ENCODE measurements at regions not wholly inside any gene's neighbourhood (a gene's known extent, or its start where the extent isn't known, plus 50 kb on each side); places are given as distances from the start of the nearest gene placed in this dataset.
A peak's percentile ranks its signal among the peaks of the same experiment; 100 is the strongest.

GRCh38 chr6:73965539-73966029, 269.6 kb downstream of the CD109 start:
- Histone ChIP-seq H3K4me3 (no peak overlapping the region), H3K9me3 (no peaks in the 10 kb centered on the region), H3K36me3 (no peaks in the 10 kb centered on the region), H3K27me3 (no peaks in the 10 kb centered on the region), H3K27ac (no peak overlapping the region), H3K4me1 (peaks cover 0 to 4% (median 2%) of the 10 kb centered on the region in 4 donors)
- peak in 1 of 2 donors; percentile 42 for DNase-seq
- 47 to 65% (median 60%) methylated on average over 1 of the region's 1 CpG for WGBS, 5 donors
- intact Hi-C loops (cut with DNase I; ENCODE audit: low total_unique reads), result no loop called here
- TF ChIP-seq EP300 (IDR thresholded peaks at IDR 0.05) (no peak), POLR2AphosphoS5 (IDR thresholded peaks at IDR 0.05) (no peak), CTCF (IDR thresholded peaks at IDR 0.05) (no peak), POLR2A (IDR thresholded peaks at IDR 0.05) (no peak)

- no peaks in the 10 kb centered on the region for H3K4me1 ChIP-seq
- H3K27me3 ChIP-seq, result no peaks in the 10 kb centered on the region
- no peaks in the 10 kb centered on the region for H3K9me3 ChIP-seq
- no peak overlapping the region for H3K4me3 ChIP-seq
- TF ChIP-seq POLR2AphosphoS5 (IDR thresholded peaks at IDR 0.05) (no peak), POLR2A (IDR thresholded peaks at IDR 0.05) (no peak), EP300 (IDR thresholded peaks at IDR 0.05) (no peak), CTCF (IDR thresholded peaks at IDR 0.05) (no peak)
- no peaks in the 10 kb centered on the region for H3K36me3 ChIP-seq
- no peak overlapping the region for H3K27ac ChIP-seq
- no peak for DNase-seq
- intact Hi-C loops (cut with DNase I; ENCODE audit: low total_unique reads), result no loop called here
- whole genome bisulfite sequencing, 5 donors, result 36 to 59% (median 46%) methylated on average over 2 of the region's 2 CpGs
These were observed 268.3 kb downstream of the CD109 start for GRCh38 chr6:73964241-73964854.

GRCh38 chr6:73962884-73963283, 266.9 kb downstream of the CD109 start:
- intact Hi-C loops (cut with DNase I; ENCODE audit: low total_unique reads), result no loop called here
- no peak for TF ChIP-seq POLR2A (IDR thresholded peaks at IDR 0.05)
- no peak for TF ChIP-seq CTCF (IDR thresholded peaks at IDR 0.05)
- no peak for TF ChIP-seq EP300 (IDR thresholded peaks at IDR 0.05)
- no peak for TF ChIP-seq POLR2AphosphoS5 (IDR thresholded peaks at IDR 0.05)
- Histone ChIP-seq H3K9me3 (no peaks in the 10 kb centered on the region), H3K27me3 (no peaks in the 10 kb centered on the region), H3K4me3 (no peak overlapping the region), H3K36me3 (no peaks in the 10 kb centered on the region), H3K4me1 (no peaks in the 10 kb centered on the region), H3K27ac (no peak overlapping the region)
- DNase-seq, result no peak
- 93 to 99% (median 96%) methylated on average over 3 of the region's 3 CpGs for WGBS, 5 donors

GRCh38 chr6:73956305-73956704, 260.3 kb downstream of the CD109 start:
- no peaks in the 10 kb centered on the region for H3K4me1 ChIP-seq
- no peak for DNase-seq
- no peak overlapping the region for H3K4me3 ChIP-seq
- no peaks in the 10 kb centered on the region for H3K27me3 ChIP-seq
- TF ChIP-seq POLR2A (IDR thresholded peaks at IDR 0.05) (no peak), POLR2AphosphoS5 (IDR thresholded peaks at IDR 0.05) (no peak), CTCF (IDR thresholded peaks at IDR 0.05) (no peak), EP300 (IDR thresholded peaks at IDR 0.05) (no peak)
- H3K36me3 ChIP-seq, result no peaks in the 10 kb centered on the region
- no peaks in the 10 kb centered on the region for H3K9me3 ChIP-seq
- intact Hi-C loops (cut with DNase I; ENCODE audit: low total_unique reads), result no loop called here
- WGBS, 5 donors, result 67 to 78% (median 70%) methylated on average over 1 of the region's 1 CpG
- H3K27ac ChIP-seq, result no peak overlapping the region

Data from stomach (tissue), 8 donors.